GM12865 (cell line): ENCODE measurements at regions not wholly inside any gene's neighbourhood (a gene's known extent, or its start where the extent isn't known, plus 50 kb on each side); places are given as distances from the start of the nearest gene placed in this dataset.

Source experiments
- DNase-seq: peaks from one replicate; pipeline ENCODE4 v3.0.0; 2010; ENCODE audit warnings: low read depth
- H3K4me3 ChIP-seq: 2 replicates; pipeline ENCODE4 v1.5.1; 2011; ENCODE audit warnings: mild to moderate bottlenecking, low read depth, low read length, control low read depth
- CTCF ChIP-seq: IDR thresholded peaks from 2 replicates; pipeline ENCODE4 v1.5.1; 2011; ENCODE audit warnings: low read length, control low read depth, low read depth, inconsistent platforms; ENCODE audit not compliant: insufficient read depth; ENCODE audit errors: missing control alignments

GRCh38 chr5:29719171-29719570 is 1474.3 kb upstream of the CDH6 start:
- no peak for TF ChIP-seq CTCF
- no peak overlapping the region for H3K4me3 ChIP-seq
- no peak for DNase-seq

- DNase-seq = no peak
- no peak for TF ChIP-seq CTCF
- no peak overlapping the region for H3K4me3 ChIP-seq
These were observed 1478.3 kb upstream of the CDH6 start for GRCh38 chr5:29715167-29715566.

GRCh38 chr5:29702875-29703274 is 1490.6 kb upstream of the CDH6 start:
- TF ChIP-seq CTCF = no peak
- H3K4me3 ChIP-seq = no peak overlapping the region
- DNase-seq = no peak

- TF ChIP-seq CTCF = no peak
- H3K4me3 ChIP-seq = no peak overlapping the region
- DNase-seq = no peak
These were observed 1491.9 kb upstream of the CDH6 start for GRCh38 chr5:29701600-29701999.

- TF ChIP-seq CTCF = no peak
- no peak for DNase-seq
- H3K4me3 ChIP-seq = no peak overlapping the region
These were observed 1495.6 kb upstream of the CDH6 start for GRCh38 chr5:29697785-29698414.

- DNase-seq = no peak
- H3K4me3 ChIP-seq = no peak overlapping the region
- no peak for TF ChIP-seq CTCF
These were observed 1496.2 kb upstream of the CDH6 start for GRCh38 chr5:29697278-29697677.

- DNase-seq = no peak
- H3K4me3 ChIP-seq = no peak overlapping the region
- TF ChIP-seq CTCF = no peak
These were observed 1520.8 kb upstream of the CDH6 start for GRCh38 chr5:29672678-29673077.
